RPMI7951 (cell line): ENCODE measurements at regions not wholly inside any gene's neighbourhood (a gene's known extent, or its start where the extent isn't known, plus 50 kb on each side); places are given as distances from the start of the nearest gene placed in this dataset.
A peak's percentile ranks its signal among the peaks of the same experiment; 100 is the strongest.

ENCODE experiments used
- DNase-seq: peaks from one replicate; pipeline ENCODE4 v3.0.0-alpha.2; 2012; ENCODE audit warnings: low read depth

DNA sequence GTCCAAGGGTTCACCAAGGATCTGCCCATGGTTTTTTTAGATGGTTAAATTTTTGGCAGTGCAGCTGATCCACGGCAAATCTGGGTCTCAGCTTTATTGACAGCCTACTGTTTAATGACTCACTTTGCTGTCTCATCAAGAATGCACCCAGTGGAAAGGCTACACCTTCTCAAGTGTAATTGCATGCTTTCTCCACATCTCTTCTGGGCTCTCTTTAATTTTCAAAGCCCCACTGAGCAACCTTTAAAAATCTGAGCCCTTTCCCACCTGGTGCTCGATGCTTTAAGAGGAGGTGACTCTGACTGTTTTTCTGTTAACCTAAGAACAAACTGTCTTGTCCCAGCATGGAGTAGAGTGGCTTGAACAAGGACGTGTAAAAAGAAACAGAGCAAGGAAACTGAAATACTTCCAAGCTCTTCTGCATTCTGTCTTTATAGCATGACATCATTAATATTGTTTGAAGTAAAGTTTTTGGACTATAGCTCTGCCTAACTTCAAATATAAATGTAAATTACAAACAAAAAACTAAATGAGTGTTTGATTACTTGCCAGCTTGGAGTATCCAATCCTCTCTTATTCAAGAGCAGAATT, 214.2 kb upstream of the KRR1 start:
- peak; percentile 88 for DNase-seq

DNA sequence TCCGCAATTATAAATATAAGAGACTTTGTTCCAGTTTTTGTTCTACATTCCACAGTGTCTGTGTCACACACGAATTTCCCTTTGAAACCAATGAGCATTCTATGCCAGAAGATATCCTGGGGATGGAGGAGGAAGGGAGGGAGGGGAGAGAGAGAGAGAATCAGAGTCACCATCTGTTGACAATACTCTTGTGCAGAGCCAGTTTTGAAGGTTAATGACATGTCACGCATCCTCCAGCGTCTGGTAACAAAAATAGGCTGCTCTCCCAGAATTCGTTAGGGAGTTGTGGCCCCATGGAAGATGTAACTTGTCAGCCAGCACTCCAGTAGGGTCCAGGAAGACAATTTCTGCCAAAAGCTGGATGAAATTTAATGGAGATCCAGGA, 213.5 kb upstream of the KRR1 start:
- peak; percentile 97 for DNase-seq

DNA sequence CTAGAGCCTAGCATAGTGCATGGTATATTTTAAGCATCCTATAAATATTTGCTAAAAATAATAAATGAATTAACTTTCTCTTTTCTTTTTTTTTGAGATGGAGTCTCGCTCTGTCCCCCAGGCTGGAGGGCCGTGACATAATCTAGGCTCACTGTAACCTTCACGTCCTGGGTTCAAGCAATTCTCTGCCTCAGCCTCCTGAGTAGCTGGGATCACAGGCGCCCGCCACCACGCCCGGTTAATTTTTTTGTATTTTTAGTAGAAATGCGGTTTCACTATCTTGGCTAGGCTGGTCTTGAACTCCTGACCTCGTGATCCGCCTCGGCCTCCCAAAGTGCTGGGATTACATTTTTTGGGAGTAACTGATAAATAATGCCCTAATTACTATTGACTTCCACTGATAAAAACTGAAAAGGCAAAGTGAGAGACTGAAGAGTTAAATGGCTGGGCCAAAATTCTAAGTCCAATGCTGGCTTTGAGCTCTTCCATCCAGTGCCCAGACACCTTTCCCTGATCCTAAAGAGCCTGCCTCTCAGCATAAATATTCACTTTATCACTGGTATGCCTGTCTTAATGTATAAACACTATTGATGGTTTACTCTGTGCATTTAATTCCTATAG, 213.0 kb upstream of the KRR1 start:
- DNase-seq, result no peak

DNA sequence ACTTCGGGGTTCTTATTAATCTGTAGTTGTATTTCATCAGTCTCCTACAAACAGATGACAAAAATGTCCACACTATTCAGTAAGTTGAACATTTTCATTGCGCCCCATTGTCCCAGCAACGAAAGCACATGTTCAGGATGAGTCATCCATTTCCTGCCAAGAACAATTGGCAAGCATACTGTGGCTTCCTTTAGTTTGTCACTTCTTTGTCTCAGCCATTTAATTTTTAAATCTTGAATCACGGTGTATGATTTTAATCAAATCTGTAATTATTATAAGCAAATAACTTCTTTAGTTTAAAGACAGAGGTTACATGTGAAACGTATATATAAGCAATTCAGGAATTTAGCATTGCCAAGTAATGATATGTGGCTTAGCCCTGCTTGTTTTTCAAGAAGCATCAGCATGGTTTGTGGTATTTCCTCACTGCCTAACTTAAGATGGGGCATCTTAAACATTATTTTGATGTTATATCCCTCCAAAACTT, 211.3 kb upstream of the KRR1 start:
- DNase-seq, result peak; percentile 92

DNA sequence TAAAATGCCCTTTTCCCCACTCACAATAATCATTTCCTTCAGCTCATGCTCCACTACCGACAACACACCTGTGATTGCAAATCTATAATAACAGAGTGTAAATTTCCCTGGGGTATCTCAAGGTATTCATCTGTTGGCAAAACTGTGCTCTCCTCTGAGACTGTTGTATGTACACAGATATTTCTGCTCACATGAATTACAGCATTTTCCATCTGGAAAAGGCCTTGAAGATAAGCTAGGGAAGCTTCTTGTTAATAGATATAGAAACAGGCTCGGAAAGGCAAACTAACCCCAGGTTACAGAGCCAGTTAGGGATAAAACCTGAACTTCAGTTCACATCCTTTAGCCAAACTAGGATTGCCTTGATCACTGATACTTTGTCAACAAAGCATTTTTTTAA, 210.4 kb upstream of the KRR1 start:
- DNase-seq, result no peak

DNA sequence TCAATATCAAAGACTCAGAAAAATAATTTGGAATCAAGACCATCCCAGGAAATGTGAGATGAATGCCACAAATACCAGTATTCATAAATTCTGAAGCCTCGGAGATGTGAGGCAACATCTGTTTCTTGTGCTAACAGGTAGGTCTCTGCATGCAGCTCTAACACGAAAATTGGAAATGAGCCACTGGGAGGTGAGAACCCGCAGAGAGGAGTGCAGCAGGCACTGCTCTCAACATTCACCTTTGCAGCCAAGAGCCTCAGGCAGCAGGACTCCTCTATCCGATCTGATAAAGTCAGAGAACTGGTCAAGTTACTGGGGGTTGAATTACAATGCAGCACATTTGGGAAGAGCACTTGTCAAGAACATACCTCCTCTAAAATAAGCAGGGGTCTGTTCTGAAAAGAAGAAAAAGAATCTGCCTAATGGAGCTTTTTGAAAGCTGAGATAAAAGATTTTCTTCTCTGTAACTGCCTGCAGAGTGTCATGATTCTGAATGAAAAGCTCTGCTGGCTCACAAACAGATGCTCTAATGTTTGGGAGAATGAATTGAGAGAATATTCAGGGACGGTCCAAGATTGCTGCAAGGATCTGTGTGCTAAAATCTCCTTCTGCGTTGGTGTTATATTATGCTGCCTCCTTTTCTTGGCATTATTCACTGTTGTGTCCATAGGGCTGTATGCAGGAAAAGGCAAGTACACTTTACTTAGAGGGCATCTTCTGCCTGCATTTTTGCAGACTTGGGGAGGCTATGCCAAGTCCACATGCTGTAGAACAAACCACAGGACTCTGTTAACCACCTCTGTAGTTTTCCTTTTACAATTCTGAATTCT, 209.6 kb upstream of the KRR1 start:
- peak; percentile 67 for DNase-seq

DNA sequence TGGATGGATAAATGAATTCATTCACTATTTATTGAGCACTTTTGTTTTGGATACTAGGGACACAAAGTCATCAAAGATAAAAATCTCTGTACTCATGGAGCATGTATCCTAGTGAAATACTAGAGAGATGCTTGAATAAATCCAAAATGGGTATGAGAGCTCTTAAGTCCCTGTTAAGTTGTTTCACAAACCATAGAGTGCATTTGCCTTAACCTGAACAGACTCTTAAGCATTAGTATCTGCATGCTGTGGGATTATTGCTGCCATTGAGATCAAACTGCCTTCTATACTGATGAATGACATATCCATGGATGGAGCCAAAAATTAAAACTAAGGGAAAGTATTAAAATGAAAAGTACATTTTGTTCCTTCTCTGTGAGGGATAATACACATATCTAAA, 206.5 kb upstream of the KRR1 start:
- DNase-seq, result no peak

DNA sequence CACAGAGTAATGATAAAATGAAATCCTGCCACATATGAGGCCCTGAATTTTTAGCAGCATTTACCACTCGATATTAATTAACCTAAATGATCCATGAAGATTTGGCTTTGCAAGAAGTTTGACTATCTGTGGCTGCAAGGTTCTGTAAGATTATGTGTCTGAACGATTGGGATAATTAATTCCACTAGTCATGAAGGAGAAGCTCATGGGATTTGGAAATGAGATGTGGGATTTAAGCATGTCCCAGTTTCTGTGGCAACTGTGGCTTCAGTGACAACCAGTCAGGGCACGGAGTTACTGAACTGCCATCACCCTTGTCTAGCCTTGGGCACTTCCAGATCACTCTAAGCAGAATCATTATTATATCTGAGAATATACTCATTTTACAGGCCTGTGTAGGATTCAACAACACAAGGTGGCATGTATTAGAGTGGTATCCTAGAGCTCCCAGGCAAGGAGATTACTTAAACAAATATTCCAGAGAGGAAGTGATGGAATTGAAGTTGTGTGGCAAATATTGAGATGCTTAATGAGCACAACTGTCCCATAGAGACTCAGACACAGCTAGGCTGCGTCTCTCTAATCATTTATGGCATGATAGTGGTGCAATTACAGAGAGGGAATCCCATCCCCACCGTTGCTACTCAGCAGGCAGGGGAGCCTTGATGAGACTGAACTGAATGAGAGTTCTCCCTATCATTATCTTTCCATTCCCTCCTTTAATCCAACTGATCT, 205.0 kb upstream of the KRR1 start:
- no peak for DNase-seq

DNA sequence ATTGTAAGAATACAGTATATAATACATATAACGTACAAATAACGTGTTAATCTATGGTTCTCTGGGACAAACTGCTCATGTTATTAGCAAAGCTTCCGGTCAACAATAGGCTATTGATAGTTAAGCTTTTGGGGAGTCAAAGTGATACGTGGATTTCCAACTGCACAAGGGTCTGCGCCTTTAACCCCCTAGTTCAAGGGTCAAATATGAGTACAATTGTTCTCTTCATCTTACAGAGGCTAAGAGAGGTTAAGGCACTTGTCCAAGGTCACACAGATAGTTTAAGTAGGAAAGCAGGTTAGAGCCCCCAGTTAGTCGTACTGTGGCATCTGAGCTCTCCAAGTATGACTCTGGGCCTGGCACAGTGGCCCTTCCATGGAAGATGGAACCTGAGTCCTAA, 204.3 kb upstream of the KRR1 start:
- no peak for DNase-seq

DNA sequence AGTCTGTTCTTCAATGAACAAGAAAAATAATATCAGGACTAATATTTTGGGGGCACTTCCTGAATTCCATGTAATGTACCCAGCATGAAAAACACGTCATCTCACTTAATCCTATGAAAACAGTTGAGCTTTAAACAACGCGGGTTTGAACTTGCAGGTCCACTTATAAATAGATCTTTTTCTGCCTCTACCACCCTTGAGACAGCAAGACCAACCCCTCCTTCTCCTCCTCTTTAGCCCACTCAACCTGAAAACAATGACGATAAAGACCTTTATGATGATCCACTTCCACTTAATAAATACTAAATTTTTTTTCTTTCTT, 203.9 kb upstream of the KRR1 start:
- DNase-seq, result no peak

DNA sequence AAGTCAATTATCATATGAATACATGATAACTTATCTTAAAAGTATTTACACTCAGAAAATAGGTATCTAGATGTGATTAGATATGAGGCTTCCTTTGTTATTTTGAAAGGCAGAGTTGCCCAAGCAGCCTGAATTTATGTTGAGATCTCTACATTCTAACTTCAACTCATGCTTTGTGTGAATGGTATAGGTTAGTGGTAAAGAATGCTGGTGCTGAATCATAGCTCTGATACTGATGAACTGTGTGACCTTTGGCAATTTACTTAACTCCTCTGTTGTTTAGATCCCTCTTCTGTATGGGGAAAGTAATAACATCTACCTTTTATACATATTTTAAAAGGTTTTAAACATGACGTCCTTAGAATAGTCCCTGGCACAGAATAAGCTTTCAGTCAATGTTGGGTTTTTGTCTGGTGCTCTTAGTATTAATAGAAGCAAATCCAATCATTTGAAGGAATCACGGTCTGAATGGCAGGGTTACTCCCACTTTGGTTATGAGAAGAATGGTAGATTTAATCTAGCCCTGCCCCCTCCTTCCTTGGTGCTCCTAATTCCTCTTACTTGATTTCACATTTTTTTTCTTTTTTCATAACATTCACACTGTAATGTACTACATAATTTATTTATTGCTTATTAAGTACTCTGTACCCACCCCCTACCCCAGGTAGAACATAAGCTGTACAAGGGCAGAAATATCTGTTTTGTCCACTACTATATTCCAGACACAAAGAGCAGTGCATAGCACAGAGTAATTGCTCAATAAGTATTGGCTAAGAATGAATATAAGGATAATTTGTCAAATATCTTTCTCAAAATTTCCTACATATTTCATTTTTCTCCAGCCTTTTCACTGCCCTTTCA, 203.3 kb upstream of the KRR1 start:
- no peak for DNase-seq

DNA sequence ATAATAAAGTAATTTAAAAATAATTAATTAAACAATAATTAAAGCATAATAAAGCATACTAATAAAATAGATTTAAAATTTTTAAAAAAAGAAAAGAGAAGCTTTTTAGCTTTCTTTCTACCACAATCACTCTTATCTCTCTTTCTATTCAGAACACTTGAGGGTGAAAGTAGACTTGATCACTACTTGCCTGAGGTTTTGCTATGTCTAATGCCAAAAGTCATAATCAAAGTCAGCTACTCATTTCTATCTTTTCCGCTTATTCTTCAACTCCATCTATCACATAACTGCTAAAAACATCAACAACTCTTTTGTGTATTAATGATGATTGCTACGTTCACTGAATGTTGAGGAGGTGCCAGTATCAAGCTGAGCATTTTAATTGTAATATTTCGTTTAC, 202.0 kb upstream of the KRR1 start:
- DNase-seq, result no peak

DNA sequence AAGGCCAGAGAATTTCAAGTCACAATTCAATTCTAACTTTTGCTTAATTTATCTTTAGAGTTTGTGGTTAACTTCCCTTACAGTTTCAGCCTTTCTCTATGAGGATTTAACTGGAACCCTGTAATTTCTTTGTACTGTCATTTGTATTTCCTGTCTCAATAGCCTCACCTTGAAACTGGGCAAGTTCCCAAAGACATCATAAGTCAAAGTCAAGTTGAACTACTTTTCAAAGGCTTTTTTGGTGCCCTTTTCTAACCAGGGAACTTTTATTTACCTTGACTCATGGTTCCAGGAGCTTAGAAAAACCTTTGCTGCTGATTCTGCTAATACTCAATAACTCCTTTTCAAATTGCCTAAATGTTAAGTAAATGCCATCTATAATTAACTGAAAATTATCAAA, 200.8 kb upstream of the KRR1 start:
- no peak for DNase-seq

DNA sequence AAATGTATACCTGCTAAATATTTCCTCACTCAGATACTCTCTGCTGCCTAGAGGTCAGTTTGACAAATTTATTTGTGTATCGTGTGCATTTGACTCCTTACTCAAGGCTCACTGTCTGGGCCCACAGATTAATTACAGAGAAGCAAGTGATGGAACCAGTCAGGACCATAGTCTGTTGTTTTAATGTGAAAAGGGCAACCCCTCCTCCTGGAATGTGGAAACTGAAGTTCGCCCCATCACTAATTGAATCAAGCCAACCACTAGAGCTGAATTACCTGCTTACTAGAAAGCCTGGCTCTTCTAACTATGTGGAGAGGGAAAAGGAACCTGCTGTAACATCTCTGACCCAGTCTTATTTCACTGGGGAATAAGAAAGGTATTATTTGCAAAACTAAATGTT, 199.9 kb upstream of the KRR1 start:
- DNase-seq, result no peak

DNA sequence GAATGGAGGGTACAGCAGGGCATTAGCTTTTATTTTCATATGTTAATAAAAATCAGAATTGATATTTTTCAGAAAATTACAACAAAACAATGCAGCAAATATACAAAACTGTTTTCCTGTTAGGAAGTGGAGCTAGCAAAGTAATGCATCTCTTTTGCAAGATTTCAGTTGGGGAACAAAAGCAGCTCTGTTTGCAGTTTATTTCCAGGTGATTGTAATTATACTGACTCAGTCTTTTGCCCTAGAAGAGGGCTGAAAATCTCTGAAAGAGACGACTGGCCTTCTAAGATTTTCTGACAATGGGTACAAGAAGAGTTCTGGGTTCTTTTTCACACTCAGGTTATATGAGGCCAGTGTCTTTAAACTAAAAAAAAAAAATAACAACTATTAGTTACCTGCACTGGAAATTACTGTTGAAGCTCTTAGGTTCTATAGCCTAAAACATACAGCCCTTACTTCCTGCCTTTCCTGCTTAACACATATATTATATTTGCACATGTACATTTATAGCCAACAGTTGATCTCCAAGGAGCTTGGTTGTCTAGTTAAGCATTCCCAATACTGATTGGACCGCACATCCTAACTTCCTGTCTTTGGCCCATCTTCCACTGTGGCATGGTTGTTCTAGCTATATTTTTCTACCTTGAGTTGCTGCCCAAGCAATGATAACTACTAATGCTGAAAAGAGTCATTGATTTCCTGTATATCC, 199.1 kb upstream of the KRR1 start:
- peak; percentile 51 for DNase-seq

DNA sequence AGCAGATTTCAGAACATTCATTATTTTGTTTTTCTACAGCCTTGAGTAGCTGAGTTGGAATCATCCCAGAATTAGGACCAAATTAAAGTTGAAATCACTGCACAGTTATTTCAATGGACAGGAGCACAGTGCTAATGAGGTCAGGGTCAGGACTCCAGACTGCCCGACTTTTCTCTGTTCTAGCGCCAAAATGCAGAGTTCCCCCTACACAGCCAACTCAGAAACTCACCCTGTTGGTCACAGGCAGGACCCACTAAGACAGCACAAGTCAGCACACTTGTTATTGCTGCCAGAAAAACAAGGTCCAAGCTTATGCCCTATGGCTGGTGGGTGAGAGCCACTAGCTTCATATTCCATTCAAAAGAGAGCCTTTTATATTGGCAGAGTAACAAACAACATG, 198.1 kb upstream of the KRR1 start:
- no peak for DNase-seq

DNA sequence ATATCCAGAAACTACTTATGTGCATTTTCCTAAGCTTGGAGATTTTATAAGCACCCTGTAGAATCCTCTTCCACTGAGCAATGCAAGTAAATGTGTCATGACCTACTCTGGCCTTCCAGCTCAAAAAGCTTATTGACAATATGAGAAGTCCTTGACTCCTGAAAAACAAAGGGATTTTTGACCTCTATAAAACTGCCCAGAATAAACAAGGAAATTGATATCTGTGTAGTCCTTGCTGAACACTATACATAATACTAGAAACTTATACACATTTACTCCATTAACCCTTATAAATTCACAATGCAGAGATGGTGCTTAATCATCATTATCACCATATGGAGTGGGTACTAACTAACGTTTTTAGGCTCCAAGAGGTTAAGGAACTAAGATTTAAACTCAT, 197.4 kb upstream of the KRR1 start:
- no peak for DNase-seq

DNA sequence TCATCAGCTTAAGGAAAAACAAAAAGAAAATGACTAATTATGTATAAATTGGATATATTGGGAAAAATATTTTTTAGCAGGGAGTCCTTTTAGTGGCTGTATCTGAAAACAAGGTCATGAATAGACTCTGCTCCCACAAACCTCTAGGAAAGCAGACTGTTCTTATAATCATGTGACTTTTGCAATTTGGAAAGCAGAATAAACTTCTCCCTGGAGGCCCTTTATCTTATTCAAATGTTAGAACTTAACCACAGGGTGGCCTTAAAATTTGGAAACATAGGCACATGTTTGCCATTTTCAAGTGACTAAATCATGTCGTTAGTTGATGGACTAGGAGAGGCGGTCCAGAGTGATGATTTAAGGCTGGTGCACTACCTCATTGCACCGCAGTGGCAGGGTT, 196.6 kb upstream of the KRR1 start:
- no peak for DNase-seq

DNA sequence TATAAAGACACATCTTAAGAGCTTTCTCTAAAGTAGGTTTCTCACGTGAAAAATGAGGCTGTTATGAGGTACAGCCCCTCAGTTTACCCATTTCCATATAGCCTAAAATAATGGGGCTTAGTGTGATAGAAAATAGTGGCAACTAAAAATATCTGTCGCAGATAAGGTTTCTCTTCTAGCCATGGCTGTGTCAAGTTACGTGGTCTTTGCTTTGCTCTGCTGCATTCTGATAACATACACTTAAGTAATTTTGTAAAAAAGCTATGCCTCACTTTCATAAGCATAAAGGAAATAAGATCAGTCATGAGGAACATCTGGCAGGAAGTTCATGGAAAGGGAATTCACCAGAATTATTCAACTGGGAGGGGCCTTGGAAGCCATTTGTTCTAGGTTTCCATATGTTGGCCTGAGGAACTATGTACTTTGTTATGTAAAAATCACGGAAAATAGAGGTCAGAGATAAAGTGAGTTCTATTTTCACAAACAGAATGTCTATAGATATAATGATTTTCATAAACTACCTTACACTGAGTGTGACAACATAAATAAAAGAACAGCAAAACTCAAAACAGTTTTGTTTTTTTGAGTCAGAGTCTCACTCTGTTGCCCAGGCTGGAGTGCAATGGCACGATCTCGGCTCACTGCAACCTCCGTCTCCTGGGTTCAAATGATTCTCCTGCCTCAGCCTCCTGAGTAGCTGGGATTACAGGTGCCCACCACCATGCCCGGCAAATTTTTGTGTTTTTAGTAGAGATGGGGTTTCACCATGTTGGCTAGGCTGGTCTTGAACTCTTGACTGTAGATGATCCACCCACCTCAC, 195.6 kb upstream of the KRR1 start:
- DNase-seq, result peak; percentile 86
